GM12873 (cell line): ENCODE measurements at regions not wholly inside any gene's neighbourhood (a gene's known extent, or its start where the extent isn't known, plus 50 kb on each side); places are given as distances from the start of the nearest gene placed in this dataset.

Experiments
- TF ChIP-seq, protein P1 (sequence below): IDR thresholded peaks from 2 replicates; pipeline ENCODE4 v1.5.1; 2012; ENCODE audit warnings: low read depth, mild to moderate bottlenecking, moderate library complexity, low read length, control low read depth; ENCODE audit not compliant: insufficient read depth; ENCODE audit errors: missing control alignments

DNA sequence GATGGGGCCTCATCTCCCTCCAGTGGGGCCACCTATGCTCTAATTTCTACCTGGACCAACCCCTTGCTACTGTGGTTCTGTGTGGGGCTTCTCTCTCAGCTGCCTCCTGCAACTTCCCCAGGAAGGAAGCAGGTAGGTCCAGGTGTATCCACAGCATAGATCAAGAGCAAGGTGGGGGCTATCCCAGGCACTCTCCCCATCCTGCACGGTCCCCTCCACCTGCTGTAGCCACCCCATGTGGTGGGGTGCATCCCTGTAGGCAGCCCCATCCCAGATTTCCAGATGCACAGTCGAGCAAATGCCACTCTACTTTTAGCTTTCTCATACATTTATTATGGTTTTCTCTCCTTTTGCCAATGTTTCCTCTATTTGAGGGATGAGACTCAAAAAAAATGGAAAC lies 156.1 kb downstream of the FBXO15 start:
- TF ChIP-seq, protein P1, sequence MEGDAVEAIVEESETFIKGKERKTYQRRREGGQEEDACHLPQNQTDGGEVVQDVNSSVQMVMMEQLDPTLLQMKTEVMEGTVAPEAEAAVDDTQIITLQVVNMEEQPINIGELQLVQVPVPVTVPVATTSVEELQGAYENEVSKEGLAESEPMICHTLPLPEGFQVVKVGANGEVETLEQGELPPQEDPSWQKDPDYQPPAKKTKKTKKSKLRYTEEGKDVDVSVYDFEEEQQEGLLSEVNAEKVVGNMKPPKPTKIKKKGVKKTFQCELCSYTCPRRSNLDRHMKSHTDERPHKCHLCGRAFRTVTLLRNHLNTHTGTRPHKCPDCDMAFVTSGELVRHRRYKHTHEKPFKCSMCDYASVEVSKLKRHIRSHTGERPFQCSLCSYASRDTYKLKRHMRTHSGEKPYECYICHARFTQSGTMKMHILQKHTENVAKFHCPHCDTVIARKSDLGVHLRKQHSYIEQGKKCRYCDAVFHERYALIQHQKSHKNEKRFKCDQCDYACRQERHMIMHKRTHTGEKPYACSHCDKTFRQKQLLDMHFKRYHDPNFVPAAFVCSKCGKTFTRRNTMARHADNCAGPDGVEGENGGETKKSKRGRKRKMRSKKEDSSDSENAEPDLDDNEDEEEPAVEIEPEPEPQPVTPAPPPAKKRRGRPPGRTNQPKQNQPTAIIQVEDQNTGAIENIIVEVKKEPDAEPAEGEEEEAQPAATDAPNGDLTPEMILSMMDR: no peak

DNA sequence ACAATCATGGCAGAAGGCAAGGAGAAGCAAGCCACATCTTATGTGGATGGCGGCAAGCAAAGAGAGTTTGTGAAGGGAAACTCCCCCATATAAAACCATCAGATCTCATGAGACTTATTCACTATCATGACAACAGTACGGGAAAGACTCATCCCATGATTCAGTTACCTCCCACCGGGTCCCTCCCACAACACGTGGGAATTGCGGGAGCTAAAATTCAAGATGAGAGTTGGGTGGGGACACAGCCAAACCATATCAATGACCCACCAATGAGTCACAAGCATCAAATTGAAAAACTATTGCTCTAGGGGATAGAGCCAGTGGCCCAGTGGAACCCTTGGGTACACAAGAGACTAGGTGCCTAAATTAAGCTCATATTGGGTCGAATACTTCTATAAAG lies 157.4 kb downstream of the FBXO15 start:
- TF ChIP-seq, protein P1: no peak

DNA sequence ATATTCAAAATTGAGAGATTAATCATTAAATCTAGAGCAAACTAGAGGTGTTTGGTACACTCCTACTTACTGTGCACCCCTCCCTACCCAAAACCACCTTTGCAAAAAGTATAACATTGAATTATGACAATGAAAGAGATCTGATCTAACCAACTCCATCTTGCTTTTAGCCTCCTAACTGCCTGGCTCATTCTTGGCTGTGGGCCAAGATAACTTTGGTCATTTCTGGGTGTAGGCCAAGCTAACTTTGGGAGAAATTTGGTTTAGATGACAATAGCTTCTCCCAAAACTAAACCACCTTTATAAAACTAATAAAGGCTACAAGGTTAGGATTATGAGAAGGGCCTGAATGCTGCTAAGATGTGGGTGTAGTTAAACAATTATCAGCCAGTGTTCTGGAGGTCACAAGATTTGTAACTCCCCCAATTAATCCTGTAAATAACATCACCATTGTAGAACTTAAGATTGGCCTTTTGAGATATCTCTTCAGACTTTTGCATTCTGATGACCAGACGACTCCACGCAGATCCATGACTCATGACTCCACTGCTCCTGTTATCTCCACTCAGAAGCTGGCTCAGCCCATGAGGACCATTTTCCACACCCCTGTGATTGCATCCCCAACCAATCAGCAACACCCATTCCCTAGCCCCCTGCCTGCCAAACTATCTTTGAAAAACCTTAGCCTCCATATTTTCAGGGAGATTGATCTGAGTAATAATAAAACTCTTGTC lies 160.2 kb downstream of the FBXO15 start:
- TF ChIP-seq, protein P1: no peak

DNA sequence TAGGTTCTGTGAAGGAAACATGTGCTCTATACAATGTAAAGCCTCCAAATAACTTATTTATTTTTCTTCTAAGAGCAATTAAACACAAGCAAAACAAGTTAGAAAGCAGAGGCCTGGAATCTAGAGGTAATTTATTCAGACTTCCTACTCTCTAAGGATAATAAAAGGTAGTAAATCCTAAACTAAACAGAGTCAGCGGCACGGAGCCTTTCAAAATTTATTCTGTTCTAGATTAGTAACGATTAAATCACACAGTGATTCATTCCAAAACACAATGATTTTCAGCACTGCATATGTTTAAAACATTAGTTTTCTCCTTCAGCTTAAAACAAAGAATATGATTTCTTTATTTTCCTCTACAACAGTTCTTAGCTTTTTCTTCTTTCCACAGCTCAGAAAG lies 160.9 kb downstream of the FBXO15 start:
- TF ChIP-seq, protein P1: no peak

- TF ChIP-seq, protein P1: no peak
These were observed 161.6 kb downstream of the FBXO15 start for GRCh38 chr18:73985855-73986625.

DNA sequence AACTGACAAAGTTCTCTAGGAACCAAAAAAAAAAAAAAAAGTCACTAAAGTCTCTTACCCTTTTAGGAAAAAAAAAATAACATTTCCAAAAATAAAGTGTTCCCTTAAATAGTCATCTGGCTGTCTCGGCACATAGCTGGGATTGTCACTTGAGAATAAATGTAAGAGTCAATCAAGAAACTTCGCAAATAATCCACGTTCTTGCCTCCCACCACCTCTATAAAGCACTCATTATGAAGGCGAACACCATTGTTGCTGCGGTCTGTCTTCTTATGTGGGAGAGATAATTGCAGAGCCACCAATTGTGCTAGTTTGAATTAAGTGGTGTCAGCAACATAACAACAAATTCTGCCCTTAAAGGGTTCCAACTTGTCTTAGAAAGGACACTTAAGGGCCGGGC lies 163.7 kb downstream of the FBXO15 start:
- TF ChIP-seq, protein P1: no peak

DNA sequence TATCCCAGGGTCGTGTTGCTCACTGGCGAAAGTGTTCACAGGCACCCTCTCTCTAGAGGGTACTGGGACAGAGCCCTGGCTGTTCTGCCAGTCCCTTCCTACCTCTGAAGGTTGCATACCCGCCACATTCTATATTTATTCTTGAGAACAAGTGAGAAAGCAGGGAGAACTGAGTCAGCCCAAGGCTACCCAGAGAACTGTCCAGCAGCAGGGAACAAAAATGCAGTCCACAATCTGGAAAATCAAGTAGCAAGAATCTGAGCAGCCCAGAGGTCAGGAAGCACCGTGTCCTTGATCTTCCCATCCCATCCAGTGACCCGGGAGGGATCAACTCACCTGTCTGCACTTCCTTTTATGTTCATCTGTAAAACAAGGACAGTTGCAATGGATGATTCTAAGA lies 164.1 kb downstream of the FBXO15 start:
- TF ChIP-seq, protein P1: no peak
